Cardiac fibroblast (primary cell): ENCODE measurements at regions not wholly inside any gene's neighbourhood (a gene's known extent, or its start where the extent isn't known, plus 50 kb on each side); places are given as distances from the start of the nearest gene placed in this dataset.

Experiments
- DNase-seq, 2 donors: peaks; one replicate each; pipeline versions ENCODE4 v3.0.0 to v3.0.0-alpha.2; 2010; ENCODE audit warnings: low read depth in 2 of 2
- H3K4me3 ChIP-seq, 2 donors: replicated peaks in 1 of 2; 1 replicate in 1 of 2; 2 replicates in 1 of 2; pipeline ENCODE4 v1.5.1; 2011; ENCODE audit warnings: low read depth in 2 of 2, low read length in 2 of 2, mild to moderate bottlenecking in 2 of 2, moderate library complexity in 1 of 2
- TF ChIP-seq, protein P1 (sequence below): IDR thresholded peaks from one replicate; pipeline ENCODE4 v1.5.1; 2011; ENCODE audit warnings: low read depth, mild to moderate bottlenecking, low read length, inconsistent platforms

GRCh38 chr2:43029186-43029585 lies 197.2 kb downstream of the ZFP36L2 start:
- no peak for DNase-seq
- no peak overlapping the region for H3K4me3 ChIP-seq
- TF ChIP-seq, protein P1, sequence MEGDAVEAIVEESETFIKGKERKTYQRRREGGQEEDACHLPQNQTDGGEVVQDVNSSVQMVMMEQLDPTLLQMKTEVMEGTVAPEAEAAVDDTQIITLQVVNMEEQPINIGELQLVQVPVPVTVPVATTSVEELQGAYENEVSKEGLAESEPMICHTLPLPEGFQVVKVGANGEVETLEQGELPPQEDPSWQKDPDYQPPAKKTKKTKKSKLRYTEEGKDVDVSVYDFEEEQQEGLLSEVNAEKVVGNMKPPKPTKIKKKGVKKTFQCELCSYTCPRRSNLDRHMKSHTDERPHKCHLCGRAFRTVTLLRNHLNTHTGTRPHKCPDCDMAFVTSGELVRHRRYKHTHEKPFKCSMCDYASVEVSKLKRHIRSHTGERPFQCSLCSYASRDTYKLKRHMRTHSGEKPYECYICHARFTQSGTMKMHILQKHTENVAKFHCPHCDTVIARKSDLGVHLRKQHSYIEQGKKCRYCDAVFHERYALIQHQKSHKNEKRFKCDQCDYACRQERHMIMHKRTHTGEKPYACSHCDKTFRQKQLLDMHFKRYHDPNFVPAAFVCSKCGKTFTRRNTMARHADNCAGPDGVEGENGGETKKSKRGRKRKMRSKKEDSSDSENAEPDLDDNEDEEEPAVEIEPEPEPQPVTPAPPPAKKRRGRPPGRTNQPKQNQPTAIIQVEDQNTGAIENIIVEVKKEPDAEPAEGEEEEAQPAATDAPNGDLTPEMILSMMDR, result no peak

DNA sequence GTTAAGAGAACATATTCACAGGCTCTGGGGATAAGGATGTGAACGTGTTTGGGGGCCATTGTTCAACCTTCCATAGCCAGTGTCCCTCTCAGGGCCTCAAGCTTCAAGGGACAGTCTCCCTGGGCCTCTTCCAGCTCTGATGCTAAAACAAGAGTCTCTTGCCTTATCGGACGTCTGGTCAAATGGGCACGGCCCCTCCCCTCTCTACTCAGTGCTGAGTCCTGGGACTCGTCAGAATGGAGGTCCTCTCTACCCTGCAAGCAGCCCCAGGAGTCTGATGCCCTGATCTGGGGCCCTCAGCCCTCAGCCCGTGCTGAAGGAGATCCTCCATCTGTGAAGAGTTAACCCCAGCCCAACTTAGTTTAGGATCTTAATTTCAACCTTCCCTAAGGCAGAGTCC lies 198.2 kb downstream of the ZFP36L2 start:
- H3K4me3 ChIP-seq, result no peak overlapping the region
- TF ChIP-seq, protein P1, result no peak
- DNase-seq, result no peak

GRCh38 chr2:43027097-43027873 lies 199.1 kb downstream of the ZFP36L2 start:
- H3K4me3 ChIP-seq, result no peak overlapping the region
- TF ChIP-seq, protein P1, result no peak
- DNase-seq, result no peak

DNA sequence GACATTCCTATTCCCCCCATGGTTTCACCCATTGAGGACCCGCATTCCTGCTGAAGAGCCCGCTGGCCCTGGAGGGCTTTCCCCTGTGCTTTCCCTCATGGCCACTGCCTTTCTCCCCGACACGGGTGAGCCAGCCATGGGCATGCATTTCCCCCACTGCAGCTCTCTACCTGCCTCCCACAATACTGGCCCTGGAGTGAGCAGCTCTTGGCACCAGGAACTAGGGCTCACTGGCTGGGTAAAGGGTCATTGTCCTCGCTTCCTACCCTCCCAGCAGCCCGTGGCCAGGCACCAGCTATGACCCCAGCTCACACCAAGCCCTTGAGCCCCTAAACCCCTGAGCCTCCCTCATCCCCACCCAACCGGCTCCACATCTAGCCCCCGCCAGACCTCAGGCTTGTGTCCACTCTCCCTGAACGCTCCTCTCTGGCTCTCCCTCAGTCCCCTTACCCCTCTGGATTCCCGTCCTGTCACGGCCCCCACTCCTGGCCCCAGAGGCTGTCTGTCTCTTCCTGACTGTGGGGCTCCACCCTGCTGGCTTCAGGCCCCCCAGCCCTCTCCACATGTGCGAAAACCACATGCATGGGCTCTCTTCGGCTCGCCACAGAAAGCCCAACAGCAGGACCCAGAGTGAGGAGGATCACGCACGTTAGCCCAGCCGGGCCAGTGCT lies 199.8 kb downstream of the ZFP36L2 start:
- no peak overlapping the region for H3K4me3 ChIP-seq
- TF ChIP-seq, protein P1, result no peak
- no peak for DNase-seq

DNA sequence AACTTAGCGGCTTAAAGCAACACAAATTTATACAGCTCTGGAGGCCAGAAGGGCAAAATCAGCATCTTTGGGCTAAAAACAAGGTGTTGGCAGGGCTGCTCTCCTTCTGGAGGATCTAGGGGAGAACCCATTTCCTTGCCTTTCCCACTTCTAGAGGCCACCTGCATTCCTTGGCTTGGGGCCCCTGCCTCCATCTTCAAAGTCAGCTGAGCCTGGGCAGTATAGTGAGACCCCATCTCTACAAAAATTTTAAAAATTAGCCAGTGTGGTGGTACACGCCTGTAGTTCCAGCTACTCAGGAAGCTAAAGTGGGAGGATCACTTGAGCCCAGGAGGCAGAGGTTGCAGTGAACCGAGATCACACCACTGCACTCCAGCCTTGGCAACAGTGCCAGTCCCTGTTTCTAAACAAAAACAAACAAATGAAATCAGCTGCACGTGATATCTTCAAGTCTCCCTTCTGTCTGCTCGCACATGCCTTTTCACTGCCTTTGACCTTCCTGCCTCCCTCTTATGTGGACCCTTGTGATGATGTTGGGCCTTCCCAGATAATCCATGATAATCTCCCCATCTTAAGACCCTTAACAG lies 200.6 kb downstream of the ZFP36L2 start:
- TF ChIP-seq, protein P1, result no peak
- H3K4me3 ChIP-seq, result no peak overlapping the region
- DNase-seq, result no peak

DNA sequence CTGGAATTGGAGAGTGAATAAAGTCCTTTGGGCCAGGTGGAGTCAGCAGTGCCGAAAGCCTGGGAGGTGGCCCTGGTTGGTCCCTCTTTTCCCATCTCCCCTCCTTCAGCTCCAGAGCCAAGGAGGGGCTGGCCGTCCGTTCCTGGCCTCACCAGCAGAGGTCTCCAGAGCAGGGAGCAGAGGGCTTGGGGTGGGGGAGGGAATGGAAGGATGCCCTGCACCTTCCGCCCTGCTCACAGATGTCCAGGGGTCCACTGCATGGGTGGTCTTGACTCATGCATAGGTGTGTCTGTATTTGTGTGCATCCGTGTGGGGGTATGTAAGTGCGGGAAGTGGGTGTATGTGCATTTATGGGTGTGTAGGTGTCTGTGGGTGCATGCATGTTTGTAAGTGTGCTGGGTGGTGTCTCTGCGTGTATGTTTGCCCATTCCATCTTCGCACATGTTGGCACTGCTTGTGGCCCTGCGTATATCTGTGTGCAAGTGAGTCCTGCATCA lies 201.8 kb downstream of the ZFP36L2 start:
- no peak overlapping the region for H3K4me3 ChIP-seq
- DNase-seq, result peak; percentile 64 to 73
- TF ChIP-seq, protein P1, result peak; percentile 97
